Activated CD4-positive, alpha-beta T cell treated with anti-CD3 and anti-CD28 coated beads, Interleukin-2, amount 50 U/mL, for 48 hours (primary cell): ENCODE measurements at regions not wholly inside any gene's neighbourhood (a gene's known extent, or its start where the extent isn't known, plus 50 kb on each side); places are given as distances from the start of the nearest gene placed in this dataset.

Source experiments
- DNase-seq, 2 experiments: peaks; one replicate each; pipeline ENCODE4 v3.0.0-alpha.2; 2020

- DNase-seq, result no peak
Measured at GRCh38 chr6:44500074-44500473, 112.6 kb downstream of the CDC5L start.

- no peak for DNase-seq
Measured at GRCh38 chr6:44503471-44503870, 116.0 kb downstream of the CDC5L start.

GRCh38 chr6:44504301-44504791 lies 116.8 kb downstream of the CDC5L start:
- no peak for DNase-seq

- no peak for DNase-seq
Measured at GRCh38 chr6:44505751-44506150, 118.2 kb downstream of the CDC5L start.

- DNase-seq, result no peak
Measured at GRCh38 chr6:44507014-44507413, 119.5 kb downstream of the CDC5L start.

- no peak for DNase-seq
Measured at GRCh38 chr6:44508646-44509045, 121.1 kb downstream of the CDC5L start.

GRCh38 chr6:44511126-44511525 lies 123.6 kb downstream of the CDC5L start:
- no peak for DNase-seq

GRCh38 chr6:44512868-44513741 lies 125.6 kb downstream of the CDC5L start:
- no peak for DNase-seq

GRCh38 chr6:44514085-44514484 lies 126.6 kb downstream of the CDC5L start:
- DNase-seq, result no peak

- DNase-seq, result no peak
Measured at GRCh38 chr6:44514576-44515193, 127.2 kb downstream of the CDC5L start.

GRCh38 chr6:44522871-44523270 lies 135.4 kb downstream of the CDC5L start:
- DNase-seq, result no peak

- DNase-seq, result no peak
Measured at GRCh38 chr6:44524476-44525227, 137.1 kb downstream of the CDC5L start.

GRCh38 chr6:44525761-44526351 lies 138.3 kb downstream of the CDC5L start:
- DNase-seq, result no peak

GRCh38 chr6:44527181-44527580 lies 139.7 kb downstream of the CDC5L start:
- DNase-seq, result peak; percentile 4 to 15

GRCh38 chr6:44527583-44528369 lies 140.3 kb downstream of the CDC5L start:
- no peak for DNase-seq

- no peak for DNase-seq
Measured at GRCh38 chr6:44528370-44528644, 140.8 kb downstream of the CDC5L start.

GRCh38 chr6:44528716-44529115 lies 141.2 kb downstream of the CDC5L start:
- DNase-seq, result no peak

- DNase-seq, result no peak
Measured at GRCh38 chr6:44529146-44529905, 141.8 kb downstream of the CDC5L start.

- no peak for DNase-seq
Measured at GRCh38 chr6:44530209-44530909, 142.9 kb downstream of the CDC5L start.

GRCh38 chr6:44530910-44531234 lies 143.4 kb downstream of the CDC5L start:
- DNase-seq, result no peak

GRCh38 chr6:44531442-44532015 lies 144.0 kb downstream of the CDC5L start:
- DNase-seq, result no peak
